ENCODE measurements at regions not wholly inside any gene's neighbourhood (a gene's known extent, or its start where the extent isn't known, plus 50 kb on each side); places are given as distances from the start of the nearest gene placed in this dataset.

GRCh38 chr5:117394506-117395157 is 820.0 kb upstream of the SEMA6A start:
- H3K9me3 ChIP-seq (ENCODE audit: low read length), result no peaks in the 10 kb centered on the region
- no peak overlapping the region for H3K9ac ChIP-seq (ENCODE audit: low read length)
- H3K79me2 ChIP-seq (replicated peaks; ENCODE audit: insufficient read depth, low read length), result no peaks in the 10 kb centered on the region
- no peaks in the 10 kb centered on the region for H3K36me3 ChIP-seq (ENCODE audit: insufficient read depth, low read length)
- H3K27me3 ChIP-seq (ENCODE audit: insufficient read depth, low read depth, low read length), result no peaks in the 10 kb centered on the region
- H3K9me2 ChIP-seq (ENCODE audit: insufficient read depth, low read length), result no peaks in the 10 kb centered on the region
- no peaks in the 10 kb centered on the region for H3F3A ChIP-seq (ENCODE audit: insufficient read depth, low read length, poor library complexity, severe bottlenecking)
- no peak overlapping the region for H2AFZ ChIP-seq (ENCODE audit: low read depth, low read length)
- no peak overlapping the region for H3K4me2 ChIP-seq (ENCODE audit: low read length)
- TF ChIP-seq EZH2 (IDR thresholded peaks at IDR 0.05; ENCODE audit: borderline replicate concordance, insufficient read depth, low read length, poor library complexity, severe bottlenecking) (no peak), REST (IDR thresholded peaks at IDR 0.05; ENCODE audit: borderline replicate concordance) (no peak), SMC3 (conservative IDR thresholded peaks at IDR 0.05; ENCODE audit: poor library complexity) (no peak), MXI1 (conservative IDR thresholded peaks at IDR 0.05; ENCODE audit: poor library complexity, severe bottlenecking) (no peak), TAF1 (IDR thresholded peaks at IDR 0.05; ENCODE audit: low read depth) (no peak), RAD21 (conservative IDR thresholded peaks at IDR 0.05) (no peak), CTCF (IDR thresholded peaks at IDR 0.05; ENCODE audit: poor library complexity, severe bottlenecking) (no peak), EP300 (conservative IDR thresholded peaks at IDR 0.05; ENCODE audit: poor library complexity, severe bottlenecking) (no peak), POLR2AphosphoS5 (IDR thresholded peaks at IDR 0.05) (no peak)
- no peaks in the 10 kb centered on the region for H4K20me1 ChIP-seq (ENCODE audit: insufficient read depth)
- no peak overlapping the region for H3K4me3 ChIP-seq (ENCODE audit: low read length)
- H3K27ac ChIP-seq (ENCODE audit: low read length), result no peak overlapping the region

- Histone ChIP-seq H3K9me2 (ENCODE audit: insufficient read depth, low read length) (no peaks in the 10 kb centered on the region), H3K4me2 (ENCODE audit: low read length) (no peak overlapping the region), H2AFZ (ENCODE audit: low read depth, low read length) (no peak overlapping the region)
Measured at GRCh38 chr5:117393125-117393524, 818.5 kb upstream of the SEMA6A start.

More at GRCh38 chr5:117393125-117393524, 818.5 kb upstream of the SEMA6A start:
- no peak overlapping the region for H3K27ac ChIP-seq (ENCODE audit: low read length)
- TF ChIP-seq MXI1 (conservative IDR thresholded peaks at IDR 0.05; ENCODE audit: poor library complexity, severe bottlenecking) (no peak), EP300 (conservative IDR thresholded peaks at IDR 0.05; ENCODE audit: poor library complexity, severe bottlenecking) (no peak), EZH2 (IDR thresholded peaks at IDR 0.05; ENCODE audit: borderline replicate concordance, insufficient read depth, low read length, poor library complexity, severe bottlenecking) (no peak), CTCF (IDR thresholded peaks at IDR 0.05; ENCODE audit: poor library complexity, severe bottlenecking) (no peak), POLR2AphosphoS5 (IDR thresholded peaks at IDR 0.05) (no peak), SMC3 (conservative IDR thresholded peaks at IDR 0.05; ENCODE audit: poor library complexity) (no peak), REST (IDR thresholded peaks at IDR 0.05; ENCODE audit: borderline replicate concordance) (no peak), RAD21 (conservative IDR thresholded peaks at IDR 0.05) (no peak), TAF1 (IDR thresholded peaks at IDR 0.05; ENCODE audit: low read depth) (no peak)
- H3K27me3 ChIP-seq (ENCODE audit: insufficient read depth, low read depth, low read length), result no peaks in the 10 kb centered on the region
- no peaks in the 10 kb centered on the region for H3F3A ChIP-seq (ENCODE audit: insufficient read depth, low read length, poor library complexity, severe bottlenecking)
- H3K9me3 ChIP-seq (ENCODE audit: low read length), result no peaks in the 10 kb centered on the region
- no peaks in the 10 kb centered on the region for H4K20me1 ChIP-seq (ENCODE audit: insufficient read depth)
- H3K9ac ChIP-seq (ENCODE audit: low read length), result no peak overlapping the region
- no peak overlapping the region for H3K4me3 ChIP-seq (ENCODE audit: low read length)
- no peaks in the 10 kb centered on the region for H3K36me3 ChIP-seq (ENCODE audit: insufficient read depth, low read length)
- H3K79me2 ChIP-seq (replicated peaks; ENCODE audit: insufficient read depth, low read length), result no peaks in the 10 kb centered on the region
